ENCODE measurements at regions not wholly inside any gene's neighbourhood (a gene's known extent, or its start where the extent isn't known, plus 50 kb on each side); places are given as distances from the start of the nearest gene placed in this dataset.

DNA sequence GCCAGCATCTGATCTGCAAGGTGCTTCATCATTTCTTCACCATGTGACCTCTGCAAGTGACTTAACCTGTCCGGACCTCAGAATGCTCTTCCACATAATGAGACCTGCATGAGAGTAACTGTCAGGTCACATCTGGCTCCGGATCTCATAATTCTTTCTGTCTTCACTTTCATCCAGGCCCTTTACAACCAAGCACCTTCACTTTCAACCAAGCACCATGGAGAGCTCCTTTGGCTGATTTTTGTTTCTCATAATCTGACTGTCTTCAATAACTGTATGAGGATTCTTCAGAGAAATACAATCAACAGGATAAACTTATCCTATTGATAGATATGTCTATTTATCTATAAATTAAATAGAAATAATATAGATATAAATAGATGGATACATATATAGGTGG, 148.1 kb downstream of the VCX3A start:
- FAIRE-seq (no peak), DNase-seq (ENCODE audit: low read depth, low spot score) (no peak)
- intact Hi-C loops (cut with micrococcal nuclease): no loop called here
- H3K4me1 ChIP-seq (ENCODE audit: control insufficient read depth, extremely low read depth, insufficient read depth, low read length): no peaks in the 10 kb centered on the region
- no peaks in the 10 kb centered on the region for H3K36me3 ChIP-seq (ENCODE audit: control insufficient read depth in 2 of 2, extremely low read depth in 1 of 2, insufficient read depth in 2 of 2, low read length in 2 of 2)
- dilution Hi-C loops (cut with MboI; ENCODE audit: extremely low pct_ligation_motif_present, low sequenced_read_pairs): no loop called here
- no peak overlapping the region for H3K4me3 ChIP-seq (replicated peaks in 1 of 3; ENCODE audit: insufficient read depth in 1 of 3, low read depth in 1 of 3, low read length in 3 of 3)
- no peaks in the 10 kb centered on the region for H4K20me1 ChIP-seq (replicated peaks; ENCODE audit: control insufficient read depth, extremely low read depth, insufficient read depth, low read length)
- H3K9ac ChIP-seq (replicated peaks; ENCODE audit: extremely low read depth, insufficient read depth, low read length): no peak overlapping the region
- BruUV-seq (replicated peaks): no TSS peak
- H3K9me3 ChIP-seq (replicated peaks; ENCODE audit: control insufficient read depth, insufficient read depth, low read length): no peaks in the 10 kb centered on the region
- H3K27ac ChIP-seq (ENCODE audit: insufficient read depth, low read depth, low read length): no peak overlapping the region
- no peak overlapping the region for H2AFZ ChIP-seq (ENCODE audit: low read depth, low read length)
- POLR2A ChIA-PET: no interaction called here
- no peaks in the 10 kb centered on the region for H3K27me3 ChIP-seq (ENCODE audit: control insufficient read depth in 2 of 2, insufficient read depth in 2 of 2, low read length in 2 of 2)
- CTCF ChIA-PET: no interaction called here
- no peaks in the 10 kb centered on the region for H3K9me1 ChIP-seq (replicated peaks; ENCODE audit: control insufficient read depth, extremely low read depth, insufficient read depth, low read length)
- H3K4me2 ChIP-seq (ENCODE audit: insufficient read depth, low read length): no peak overlapping the region
- H3K79me2 ChIP-seq (ENCODE audit: control insufficient read depth, insufficient read depth, low read length): no peaks in the 10 kb centered on the region
- TF ChIP-seq POLR2AphosphoS5 (IDR thresholded peaks at IDR 0.05; ENCODE audit: insufficient read depth, low read depth, low read length) (no peak), POLR2A (IDR thresholded peaks at IDR 0.05; ENCODE audit: low read depth, low read length) (no peak), EZH2 (IDR thresholded peaks at IDR 0.05; ENCODE audit: borderline replicate concordance, low read depth, low read length, severe bottlenecking) (no peak), GATA2 (IDR thresholded peaks at IDR 0.05; ENCODE audit: insufficient read depth, insufficient read length, low read depth, low read length) (no peak), MYC (IDR thresholded peaks at IDR 0.05; ENCODE audit: low read depth, low read length) (no peak), FOS (IDR thresholded peaks at IDR 0.05; ENCODE audit: borderline replicate concordance, insufficient read depth, low read length) (no peak), JUN (IDR thresholded peaks at IDR 0.05; ENCODE audit: borderline replicate concordance, insufficient read depth, insufficient read length, low read depth) (no peak)
- TF ChIP-seq, protein P1, sequence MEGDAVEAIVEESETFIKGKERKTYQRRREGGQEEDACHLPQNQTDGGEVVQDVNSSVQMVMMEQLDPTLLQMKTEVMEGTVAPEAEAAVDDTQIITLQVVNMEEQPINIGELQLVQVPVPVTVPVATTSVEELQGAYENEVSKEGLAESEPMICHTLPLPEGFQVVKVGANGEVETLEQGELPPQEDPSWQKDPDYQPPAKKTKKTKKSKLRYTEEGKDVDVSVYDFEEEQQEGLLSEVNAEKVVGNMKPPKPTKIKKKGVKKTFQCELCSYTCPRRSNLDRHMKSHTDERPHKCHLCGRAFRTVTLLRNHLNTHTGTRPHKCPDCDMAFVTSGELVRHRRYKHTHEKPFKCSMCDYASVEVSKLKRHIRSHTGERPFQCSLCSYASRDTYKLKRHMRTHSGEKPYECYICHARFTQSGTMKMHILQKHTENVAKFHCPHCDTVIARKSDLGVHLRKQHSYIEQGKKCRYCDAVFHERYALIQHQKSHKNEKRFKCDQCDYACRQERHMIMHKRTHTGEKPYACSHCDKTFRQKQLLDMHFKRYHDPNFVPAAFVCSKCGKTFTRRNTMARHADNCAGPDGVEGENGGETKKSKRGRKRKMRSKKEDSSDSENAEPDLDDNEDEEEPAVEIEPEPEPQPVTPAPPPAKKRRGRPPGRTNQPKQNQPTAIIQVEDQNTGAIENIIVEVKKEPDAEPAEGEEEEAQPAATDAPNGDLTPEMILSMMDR (IDR thresholded peaks at IDR 0.05; ENCODE audit: extremely low read depth in 1 of 2, insufficient read depth in 1 of 2, low read depth in 1 of 2, low read length in 2 of 2): no peak
- TF ChIP-seq, protein P2, sequence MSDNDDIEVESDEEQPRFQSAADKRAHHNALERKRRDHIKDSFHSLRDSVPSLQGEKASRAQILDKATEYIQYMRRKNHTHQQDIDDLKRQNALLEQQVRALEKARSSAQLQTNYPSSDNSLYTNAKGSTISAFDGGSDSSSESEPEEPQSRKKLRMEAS (IDR thresholded peaks at IDR 0.05; ENCODE audit: insufficient read depth, insufficient read length): no peak
